HepG2 (cell line): ENCODE measurements at regions not wholly inside any gene's neighbourhood (a gene's known extent, or its start where the extent isn't known, plus 50 kb on each side); places are given as distances from the start of the nearest gene placed in this dataset.

Experiments
- CTCF ChIP-seq: sonication (generic); formaldehyde crosslinking; IDR thresholded peaks from 2 replicates; pipeline ENCODE4 v1.5.0; 2020; ENCODE audit warnings: mild to moderate bottlenecking, missing genetic modification reagents, moderate library complexity
- EP300 ChIP-seq, 3 experiments: sonication (generic) in 1 of 3; formaldehyde crosslinking in 1 of 3; IDR thresholded peaks; 2 replicates each; pipeline versions ENCODE4 v1.5.1 to v1.6.1; 2011 to 2020; ENCODE audit warnings: low read depth in 2 of 3, low read length in 2 of 3, borderline replicate concordance in 1 of 3, improper control_type of control experiment in 1 of 3, mild to moderate bottlenecking in 1 of 3, missing genetic modification reagents in 1 of 3, moderate library complexity in 1 of 3
- KAT2B ChIP-seq: fragments of 150-350 bp; IDR thresholded peaks from 2 replicates; pipeline ENCODE4 v1.6.1; 2014; ENCODE audit warnings: low read depth, low read length, borderline replicate concordance
- KDM1A ChIP-seq: IDR thresholded peaks from 2 replicates; pipeline ENCODE4 v1.6.1; 2016; ENCODE audit warnings: missing compliant biosample characterization
- KDM4B ChIP-seq: sonication (generic); formaldehyde crosslinking; IDR thresholded peaks from 2 replicates; pipeline ENCODE4 v1.4.0; 2020; ENCODE audit warnings: missing genetic modification reagents
- MXD1 ChIP-seq: sonication (generic); formaldehyde crosslinking; IDR thresholded peaks from 2 replicates; pipeline ENCODE4 v1.4.0; 2020; ENCODE audit warnings: mild to moderate bottlenecking, missing genetic modification reagents
- POLR2A ChIP-seq, 2 experiments: IDR thresholded peaks; 2 replicates each; pipeline ENCODE4 v1.6.1; 2011; ENCODE audit warnings: low read depth in 2 of 2, low read length in 2 of 2, mild to moderate bottlenecking in 1 of 2, moderate library complexity in 1 of 2; ENCODE audit not compliant: insufficient read depth in 1 of 2
- POLR2AphosphoS5 ChIP-seq: IDR thresholded peaks from 2 replicates; pipeline ENCODE4 v1.6.1; 2012; ENCODE audit warnings: low read depth, low read length
- RNF2 ChIP-seq: fragments of 450-650 bp; conservative IDR thresholded peaks from 2 replicates; pipeline ENCODE4 v1.6.1; 2016; ENCODE audit warnings: low read depth
- ZFP36 ChIP-seq: fragments of 150-350 bp; IDR thresholded peaks from 2 replicates; pipeline ENCODE4 v1.6.1; 2018; ENCODE audit warnings: borderline replicate concordance, low read length, low read depth; ENCODE audit not compliant: partially characterized antibody
- ZFP82 ChIP-seq: sonication (generic); formaldehyde crosslinking; IDR thresholded peaks from 2 replicates; pipeline ENCODE4 v1.5.1; 2020; ENCODE audit warnings: mild to moderate bottlenecking, missing genetic modification reagents, borderline replicate concordance
- ZNF501 ChIP-seq: sonication (generic); formaldehyde crosslinking; IDR thresholded peaks from 2 replicates; pipeline ENCODE4 v1.5.1; 2020; ENCODE audit warnings: mild to moderate bottlenecking, moderate library complexity, missing genetic modification reagents
- ZNF7 ChIP-seq: IDR thresholded peaks from 2 replicates; pipeline ENCODE4 v1.6.1; 2016; ENCODE audit warnings: missing biosample characterization, missing genetic modification reagents
- TF ChIP-seq, protein P1 (sequence below), 2 experiments: sonication (generic) in 1 of 2; formaldehyde crosslinking in 1 of 2; IDR thresholded peaks; 2 replicates each; pipeline versions ENCODE4 v1.4.0 to v1.6.1; 2016 to 2020; ENCODE audit warnings: borderline replicate concordance in 1 of 2, low read depth in 1 of 2, mild to moderate bottlenecking in 1 of 2, missing genetic modification reagents in 1 of 2

DNA sequence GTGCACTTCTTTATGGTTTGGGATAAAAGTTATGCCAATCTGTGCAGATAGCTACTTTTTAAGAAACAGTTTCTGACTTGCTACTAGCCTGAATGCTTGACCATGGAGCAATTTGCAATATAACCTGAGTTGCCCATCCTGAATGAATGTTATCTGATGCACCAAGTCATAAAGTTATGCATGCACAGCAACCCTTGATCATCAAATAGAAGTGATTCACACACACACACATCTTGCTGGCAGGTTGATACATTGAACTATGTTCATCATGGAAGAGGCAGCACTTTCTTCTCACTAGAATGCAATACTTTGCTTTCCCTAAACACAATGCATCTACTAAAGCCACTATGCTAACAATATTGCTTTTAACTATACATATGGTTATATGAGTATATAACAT lies 311.5 kb downstream of the RFC3 start:
- TF ChIP-seq CTCF (no peak), ZNF7 (CRISPR knock-in tag) (no peak), MXD1 (no peak), RNF2 (no peak), KAT2B (no peak), ZFP82 (CRISPR knock-in tag) (no peak), EP300 (IDR thresholded peaks at IDR 0.05; ENCODE audit: low read depth in 2 of 2, low read length in 2 of 2) (no peak), EP300 (CRISPR knock-in tag; IDR thresholded peaks at IDR 0.05; ENCODE audit: borderline replicate concordance) (no peak), ZNF501 (CRISPR knock-in tag) (no peak), ZFP36 (no peak), POLR2A (IDR thresholded peaks at IDR 0.05; ENCODE audit: insufficient read depth in 1 of 2, low read depth in 2 of 2, low read length in 2 of 2) (no peak), POLR2AphosphoS5 (no peak), KDM4B (CRISPR knock-in tag) (no peak), KDM1A (CRISPR knock-in tag) (no peak)
- TF ChIP-seq, protein P1, sequence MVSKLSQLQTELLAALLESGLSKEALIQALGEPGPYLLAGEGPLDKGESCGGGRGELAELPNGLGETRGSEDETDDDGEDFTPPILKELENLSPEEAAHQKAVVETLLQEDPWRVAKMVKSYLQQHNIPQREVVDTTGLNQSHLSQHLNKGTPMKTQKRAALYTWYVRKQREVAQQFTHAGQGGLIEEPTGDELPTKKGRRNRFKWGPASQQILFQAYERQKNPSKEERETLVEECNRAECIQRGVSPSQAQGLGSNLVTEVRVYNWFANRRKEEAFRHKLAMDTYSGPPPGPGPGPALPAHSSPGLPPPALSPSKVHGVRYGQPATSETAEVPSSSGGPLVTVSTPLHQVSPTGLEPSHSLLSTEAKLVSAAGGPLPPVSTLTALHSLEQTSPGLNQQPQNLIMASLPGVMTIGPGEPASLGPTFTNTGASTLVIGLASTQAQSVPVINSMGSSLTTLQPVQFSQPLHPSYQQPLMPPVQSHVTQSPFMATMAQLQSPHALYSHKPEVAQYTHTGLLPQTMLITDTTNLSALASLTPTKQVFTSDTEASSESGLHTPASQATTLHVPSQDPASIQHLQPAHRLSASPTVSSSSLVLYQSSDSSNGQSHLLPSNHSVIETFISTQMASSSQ (IDR thresholded peaks at IDR 0.05; ENCODE audit: low read depth) = no peak
- TF ChIP-seq, protein P1 (CRISPR knock-in tag; IDR thresholded peaks at IDR 0.05; ENCODE audit: borderline replicate concordance) = no peak
